GM12873 (cell line): ENCODE measurements at regions not wholly inside any gene's neighbourhood (a gene's known extent, or its start where the extent isn't known, plus 50 kb on each side); places are given as distances from the start of the nearest gene placed in this dataset.

Experiments
- CTCF ChIP-seq: IDR thresholded peaks from 2 replicates; pipeline ENCODE4 v1.5.1; 2012; ENCODE audit warnings: low read depth, mild to moderate bottlenecking, moderate library complexity, low read length, control low read depth; ENCODE audit not compliant: insufficient read depth; ENCODE audit errors: missing control alignments

DNA sequence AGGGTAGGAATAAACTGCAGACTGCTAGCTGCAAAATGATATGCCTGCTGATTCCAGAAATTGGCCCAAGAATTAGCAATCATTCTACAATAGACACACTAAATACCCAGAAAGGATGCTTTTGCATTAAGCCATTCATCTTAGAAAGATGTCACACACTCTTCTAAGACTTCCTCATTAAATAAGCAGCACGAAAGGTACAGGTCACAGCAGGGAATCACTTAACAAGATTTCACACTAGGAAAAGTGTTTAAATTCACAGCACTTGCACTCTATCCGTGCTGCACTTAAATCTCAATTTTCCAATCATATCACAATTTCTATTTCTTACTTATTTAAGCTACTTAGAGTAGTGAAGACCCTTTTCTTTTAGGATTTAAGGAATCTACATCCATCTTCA lies 372.8 kb upstream of the CBLB start:
- TF ChIP-seq CTCF, result no peak

GRCh38 chr3:106242781-106243180 lies 374.0 kb upstream of the CBLB start:
- no peak for TF ChIP-seq CTCF

- TF ChIP-seq CTCF, result no peak
Measured at GRCh38 chr3:106245400-106245799, 376.6 kb upstream of the CBLB start.

DNA sequence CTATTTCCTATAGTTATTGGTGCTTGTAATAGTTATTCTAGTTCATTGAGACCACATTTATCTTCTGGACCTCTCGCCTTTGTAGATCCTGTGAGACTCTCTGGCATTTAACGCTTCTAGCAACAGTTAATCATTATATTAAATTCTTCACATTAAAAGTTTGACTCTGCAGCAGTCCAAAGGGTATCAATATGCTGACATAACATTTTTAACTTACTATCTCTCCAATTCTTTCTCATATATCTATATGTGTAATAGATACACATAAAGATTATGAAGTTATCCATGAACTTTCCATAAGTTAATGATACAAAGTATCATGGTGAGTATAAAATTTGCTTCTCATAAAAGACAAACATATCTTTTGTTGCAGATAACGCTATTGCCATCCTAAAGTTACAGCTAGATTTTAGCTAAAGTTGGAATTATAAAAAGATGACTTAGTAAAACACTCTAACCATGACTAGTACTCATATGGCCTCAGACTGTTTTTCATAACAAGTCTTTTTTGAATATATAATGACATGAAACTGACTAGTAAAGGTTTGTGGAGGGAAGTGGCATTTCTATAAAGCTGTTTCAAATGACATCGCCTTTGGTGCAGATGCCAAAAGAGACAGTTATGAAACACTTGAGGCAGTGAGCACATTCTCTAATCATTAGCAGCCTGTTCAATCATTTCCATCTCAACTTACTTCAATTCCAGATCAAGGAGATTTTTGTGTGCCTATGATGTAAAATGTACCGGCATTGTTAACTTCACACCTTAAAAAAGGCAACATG lies 379.3 kb upstream of the CBLB start:
- TF ChIP-seq CTCF, result no peak

GRCh38 chr3:106249159-106249558 lies 380.3 kb upstream of the CBLB start:
- no peak for TF ChIP-seq CTCF

GRCh38 chr3:106249981-106250380 lies 381.2 kb upstream of the CBLB start:
- no peak for TF ChIP-seq CTCF

GRCh38 chr3:106251160-106251892 lies 382.5 kb upstream of the CBLB start:
- peak; percentile 23 for TF ChIP-seq CTCF
